HepG2 (cell line): ENCODE measurements at regions not wholly inside any gene's neighbourhood (a gene's known extent, or its start where the extent isn't known, plus 50 kb on each side); places are given as distances from the start of the nearest gene placed in this dataset.

ENCODE experiments used
- ATAC-seq: fragments of 200-7000 bp; cut with Tn5 transposase; 3 replicates; pipeline ENCODE4 v1.9.1; 2020; ENCODE audit warnings: mild to moderate bottlenecking, moderate library complexity
- BruUV-seq: library from RNA; stranded (reverse); fragments of 400-500 nt; replicated peaks from 2 replicates; lab custom pipeline; 2021; lab: Mats Ljungman, UMichigan
- CTCF ChIA-PET: fragments of 300-600 bp; formaldehyde crosslinking; extraction: SDS; loops from one replicate; lab custom pipeline; 2021; ENCODE audit warnings: low total read pairs, inconsistent platforms, low intra/inter-chr PET ratio; lab: Yijun Ruan, JAX
- POLR2A ChIA-PET: fragments of 350-600 bp; sonication (Branson Sonifier 250); formaldehyde crosslinking; loops from one replicate; lab custom pipeline; 2020; ENCODE audit warnings: antibody characterized with exemption, inconsistent platforms; lab: Yijun Ruan, JAX
- DNase-seq: peaks from one replicate; pipeline ENCODE4 v3.0.0-alpha.2; 2015; ENCODE audit warnings: low spot score
- FAIRE-seq: peaks from 3 replicates; lab custom pipeline; 2011; peaks lifted over from hg19 to GRCh38; lab: Jason Lieb, UNC
- H2AFZ ChIP-seq: one replicate; pipeline ENCODE4 v1.6.1; 2011; ENCODE audit warnings: low read length, inconsistent platforms
- H3K27ac ChIP-seq: fragments of 300-600 bp; 3 replicates; pipeline ENCODE4 v1.8.0; 2011; ENCODE audit warnings: mixed run types, mild to moderate bottlenecking, mixed read lengths, low read length, inconsistent platforms; ENCODE audit not compliant: insufficient read depth; ENCODE audit errors: extremely low read length
- H3K27me3 ChIP-seq, 2 experiments: fragments of 200-600 bp in 1 of 2; 2 replicates in 1 of 2; 3 replicates in 1 of 2; pipeline versions ENCODE4 v1.6.0 to v1.8.0; 2011; ENCODE audit warnings: low read length in 2 of 2, mild to moderate bottlenecking in 2 of 2, moderate library complexity in 2 of 2, inconsistent platforms in 1 of 2; ENCODE audit not compliant: insufficient read depth in 2 of 2, control insufficient read depth in 1 of 2
- H3K36me3 ChIP-seq, 2 experiments: fragments of 200-600 bp in 1 of 2; replicated peaks in 1 of 2; 2 replicates in 1 of 2; 3 replicates in 1 of 2; pipeline versions ENCODE4 v1.5.1 to v1.8.0; 2011; ENCODE audit warnings: low read length in 2 of 2, inconsistent platforms in 1 of 2; ENCODE audit not compliant: insufficient read depth in 2 of 2, control insufficient read depth in 1 of 2
- H3K4me1 ChIP-seq: 2 replicates; pipeline ENCODE4 v1.5.1; 2012; ENCODE audit warnings: low read length, inconsistent platforms; ENCODE audit not compliant: insufficient read depth
- H3K4me2 ChIP-seq: 2 replicates; pipeline ENCODE4 v1.6.0; 2011; ENCODE audit warnings: low read depth, low read length, inconsistent platforms
- H3K4me3 ChIP-seq, 3 experiments: fragments of 200-600 bp in 1 of 3; sonication (generic), shearing (Covaris generic) in 1 of 3; replicated peaks in 1 of 3; 2 replicates each; pipeline ENCODE4 v1.5.1; 2011 to 2016; ENCODE audit warnings: low read length in 3 of 3, inconsistent platforms in 2 of 3, low read depth in 2 of 3, mild to moderate bottlenecking in 2 of 3, control low read depth in 1 of 3, mixed read lengths in 1 of 3; ENCODE audit not compliant: insufficient read depth in 1 of 3
- H3K79me2 ChIP-seq: one replicate; pipeline ENCODE4 v1.6.1; 2011; ENCODE audit warnings: low read length, inconsistent platforms; ENCODE audit not compliant: insufficient read depth
- H3K9ac ChIP-seq: 2 replicates; pipeline ENCODE4 v1.6.0; 2011; ENCODE audit warnings: mild to moderate bottlenecking, low read depth, low read length, inconsistent platforms; ENCODE audit not compliant: insufficient read depth
- H3K9me3 ChIP-seq: 2 replicates; pipeline ENCODE4 v1.5.1; 2012; ENCODE audit warnings: mild to moderate bottlenecking, low read length
- H4K20me1 ChIP-seq: 2 replicates; pipeline ENCODE4 v1.6.0; 2011; ENCODE audit warnings: inconsistent platforms, mild to moderate bottlenecking, low read length, moderate library complexity; ENCODE audit not compliant: insufficient read depth
- CTCF ChIP-seq: sonication (generic); formaldehyde crosslinking; IDR thresholded peaks from 2 replicates; pipeline ENCODE4 v1.5.0; 2020; ENCODE audit warnings: mild to moderate bottlenecking, missing genetic modification reagents, moderate library complexity
- HHEX ChIP-seq: IDR thresholded peaks from 2 replicates; pipeline ENCODE4 v1.6.1; 2016; ENCODE audit warnings: control low read depth
- KLF9 ChIP-seq: IDR thresholded peaks from 2 replicates; pipeline ENCODE4 v1.6.1; 2016; ENCODE audit warnings: low read depth
- NFATC3 ChIP-seq: sonication (generic); formaldehyde crosslinking; IDR thresholded peaks from 2 replicates; pipeline ENCODE4 v1.5.1; 2020; ENCODE audit warnings: mild to moderate bottlenecking, missing genetic modification reagents
- RARG ChIP-seq: sonication (generic); formaldehyde crosslinking; IDR thresholded peaks from 2 replicates; pipeline ENCODE4 v1.4.0; 2020; ENCODE audit warnings: low read depth, mild to moderate bottlenecking, missing genetic modification reagents
- STAG1 ChIP-seq: sonication (generic); formaldehyde crosslinking; IDR thresholded peaks from 2 replicates; pipeline ENCODE4 v1.4.0; 2020; ENCODE audit warnings: missing genetic modification reagents
- ZFP90 ChIP-seq: sonication (generic); formaldehyde crosslinking; IDR thresholded peaks from 2 replicates; pipeline ENCODE4 v1.8.0; 2022; ENCODE audit warnings: missing genetic modification reagents, mild to moderate bottlenecking, inconsistent platforms, borderline replicate concordance
- ZNF446 ChIP-seq: sonication (generic); formaldehyde crosslinking; IDR thresholded peaks from 2 replicates; pipeline ENCODE4 v1.5.0; 2020; ENCODE audit warnings: mild to moderate bottlenecking, missing genetic modification reagents
- ZNF737 ChIP-seq: sonication (generic); formaldehyde crosslinking; IDR thresholded peaks from 2 replicates; pipeline ENCODE4 v1.5.0; 2020; ENCODE audit warnings: missing genetic modification reagents, mild to moderate bottlenecking, borderline replicate concordance
- WGBS: methylation state at CpG from one replicate; pipeline ENCODE4 v1.1.6; 2017; ENCODE audit warnings: low lambda C conversion rate; 5-methylcytosine and 5-hydroxymethylcytosine counted together
- in situ Hi-C: cut with HindIII; loops from 2 replicates; pipeline ENCODE4 v1.10.0; 2017; ENCODE audit warnings: low pct_unique_long_range_greater_than_20kb; ENCODE audit not compliant: extremely low pct_ligation_motif_present
- intact Hi-C: fragments of 100-400 bp; cut with micrococcal nuclease; formaldehyde crosslinking; loops from one replicate; pipeline ENCODE4 v1.10.0; 2022; ENCODE audit not compliant: unreplicated experiment
- TF ChIP-seq, protein P1 (sequence below): IDR thresholded peaks from 2 replicates; pipeline ENCODE4 v1.6.1; 2016; ENCODE audit warnings: mild to moderate bottlenecking, missing biosample characterization, missing genetic modification reagents

- intact Hi-C loops (no loop called here), in situ Hi-C loops (no loop called here)
- Histone ChIP-seq H3K9ac (no peak overlapping the region), H3K27ac (no peak overlapping the region)
- 22% methylated on average over 6 of the region's 6 CpGs for WGBS
- POLR2A ChIA-PET, result no interaction called here
- no peak for TF ChIP-seq ZNF737 (CRISPR knock-in tag)
- peak; percentile 33 for TF ChIP-seq STAG1 (CRISPR knock-in tag)
- TF ChIP-seq KLF9 (CRISPR knock-in tag), result no peak
- 0 out of 2 replicates have a peak, but pooled peaks have one; percentile 9 for TF ChIP-seq CTCF (CRISPR knock-in tag)
- TF ChIP-seq, all 625 proteins: peak for 2
- no peak overlapping the region for H3K4me2 ChIP-seq
- no peak overlapping the region for H2AFZ ChIP-seq
- no peaks in the 10 kb centered on the region for H3K79me2 ChIP-seq
- CTCF ChIA-PET, result no interaction called here
- H3K36me3 ChIP-seq, result no peaks in the 10 kb centered on the region
- H3K9me3 ChIP-seq, result no peaks in the 10 kb centered on the region
- no TSS peak for BruUV-seq
- H3K4me1 ChIP-seq, result no peaks in the 10 kb centered on the region
- DNase-seq (no peak), FAIRE-seq (peak; percentile 43), ATAC-seq (no peak)
- no peak overlapping the region for H3K4me3 ChIP-seq
- no peaks in the 10 kb centered on the region for H4K20me1 ChIP-seq
- no peaks in the 10 kb centered on the region; a peak in 2 of 5 replicates for H3K27me3 ChIP-seq
These were observed 378.2 kb downstream of the STK39 start for GRCh38 chr2:167869200-167869599.

DNA sequence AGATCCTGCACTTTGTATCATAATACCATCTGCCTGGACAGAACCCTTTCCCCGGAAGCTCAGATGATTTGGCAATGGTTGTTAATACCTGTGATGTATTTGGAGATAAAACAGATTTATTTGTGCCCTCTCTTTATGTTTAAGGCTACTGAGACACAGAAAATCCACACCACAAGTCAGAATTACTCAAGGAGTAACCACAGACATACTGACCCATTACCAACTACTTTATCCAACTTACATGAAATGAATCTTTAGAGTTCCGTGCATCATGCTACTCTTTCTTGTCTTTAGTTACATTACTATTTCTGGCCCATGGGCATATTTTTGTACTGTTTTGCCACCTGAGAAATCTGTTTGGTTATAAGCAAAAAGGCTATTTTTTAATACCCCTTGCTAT lies 384.0 kb downstream of the STK39 start:
- Histone ChIP-seq H3K9ac (no peak overlapping the region), H3K4me3 (no peak overlapping the region), H3K4me1 (no peaks in the 10 kb centered on the region), H3K27me3 (no peaks in the 10 kb centered on the region), H3K36me3 (no peaks in the 10 kb centered on the region), H2AFZ (no peak overlapping the region), H3K79me2 (no peaks in the 10 kb centered on the region), H3K27ac (no peak overlapping the region), H3K9me3 (no peaks in the 10 kb centered on the region), H4K20me1 (no peaks in the 10 kb centered on the region), H3K4me2 (no peak overlapping the region)
- intact Hi-C loops, result no loop called here
- TF ChIP-seq RARG (CRISPR knock-in tag), result no peak
- TF ChIP-seq ZNF446 (CRISPR knock-in tag), result no peak
- TF ChIP-seq ZFP90 (CRISPR knock-in tag), result no peak
- TF ChIP-seq NFATC3 (CRISPR knock-in tag), result no peak
- no peak for TF ChIP-seq HHEX (CRISPR knock-in tag)
- TF ChIP-seq, protein P1, sequence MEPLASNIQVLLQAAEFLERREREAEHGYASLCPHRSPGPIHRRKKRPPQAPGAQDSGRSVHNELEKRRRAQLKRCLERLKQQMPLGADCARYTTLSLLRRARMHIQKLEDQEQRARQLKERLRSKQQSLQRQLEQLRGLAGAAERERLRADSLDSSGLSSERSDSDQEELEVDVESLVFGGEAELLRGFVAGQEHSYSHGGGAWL (CRISPR knock-in tag), result no peak
- in situ Hi-C loops, result no loop called here
- CTCF ChIA-PET, result no interaction called here
- DNase-seq (no peak), ATAC-seq (no peak), FAIRE-seq (no peak)
- no TSS peak for BruUV-seq
- 67% methylated on average over 2 of the region's 2 CpGs for WGBS
- POLR2A ChIA-PET, result no interaction called here
